AG04450 (cell line): ENCODE measurements at regions not wholly inside any gene's neighbourhood (a gene's known extent, or its start where the extent isn't known, plus 50 kb on each side); places are given as distances from the start of the nearest gene placed in this dataset.

Source experiments
- CTCF ChIA-PET: fragments of 300-600, 350-600 bp; formaldehyde crosslinking; extraction: SDS; loops from one replicate; lab custom pipeline; 2022; ENCODE audit warnings: antibody characterized with exemption, inconsistent platforms; lab: Charles Lee
- POLR2A ChIA-PET: fragments of 350-600 bp; formaldehyde crosslinking; extraction: SDS; loops from one replicate; lab custom pipeline; 2021; ENCODE audit warnings: antibody characterized with exemption, inconsistent platforms; lab: Yijun Ruan, JAX
- DNase-seq: peaks from one replicate; pipeline ENCODE4 v3.0.0-alpha.2; 2011; ENCODE audit warnings: low read depth, low spot score
- H3K27ac ChIP-seq: one replicate; pipeline ENCODE4 v1.5.1; 2012; ENCODE audit warnings: low read depth, low read length, control low read depth
- H3K27me3 ChIP-seq: one replicate; pipeline ENCODE4 v1.6.0; 2012; ENCODE audit warnings: low read length; ENCODE audit not compliant: control insufficient read depth, insufficient read depth
- H3K4me3 ChIP-seq: 2 replicates; pipeline ENCODE4 v1.5.1; 2011; ENCODE audit warnings: mild to moderate bottlenecking, low read depth, low read length, control low read depth
- H3K9me3 ChIP-seq: 2 replicates; pipeline ENCODE4 v1.5.1; 2012; ENCODE audit warnings: low read length; ENCODE audit not compliant: control insufficient read depth, insufficient read depth
- CTCF ChIP-seq: IDR thresholded peaks from 2 replicates; pipeline ENCODE4 v1.5.1; 2011; ENCODE audit warnings: low read depth, low read length, control low read depth, inconsistent platforms

GRCh38 chr9:23557689-23558088, 268.4 kb downstream of the ELAVL2 start:
- H3K27ac ChIP-seq, result no peak overlapping the region
- H3K4me3 ChIP-seq, result no peak overlapping the region
- CTCF ChIA-PET, result no interaction called here
- POLR2A ChIA-PET, result no interaction called here
- H3K9me3 ChIP-seq, result peaks cover 5% of the 10 kb centered on the region; the same call in 1 of the 2 replicates
- H3K27me3 ChIP-seq, result no peaks in the 10 kb centered on the region
- no peak for TF ChIP-seq CTCF
- DNase-seq, result no peak

GRCh38 chr9:23559522-23559921, 266.5 kb downstream of the ELAVL2 start:
- no peak for DNase-seq
- CTCF ChIA-PET, result no interaction called here
- H3K9me3 ChIP-seq, result no peaks in the 10 kb centered on the region; the same call in 1 of the 2 replicates
- POLR2A ChIA-PET, result no interaction called here
- H3K27ac ChIP-seq, result no peak overlapping the region
- no peak for TF ChIP-seq CTCF
- H3K4me3 ChIP-seq, result no peak overlapping the region
- no peaks in the 10 kb centered on the region for H3K27me3 ChIP-seq

- Histone ChIP-seq H3K27ac (no peak overlapping the region), H3K9me3 (no peaks in the 10 kb centered on the region; the same call in 1 of the 2 replicates), H3K27me3 (no peaks in the 10 kb centered on the region), H3K4me3 (no peak overlapping the region)
- ChIA-PET CTCF (no interaction called here), POLR2A (no interaction called here)
- no peak for DNase-seq
- no peak for TF ChIP-seq CTCF
Observed at GRCh38 chr9:23563517-23563916, 262.5 kb downstream of the ELAVL2 start.

- ChIA-PET CTCF (no interaction called here), POLR2A (no interaction called here)
- TF ChIP-seq CTCF, result no peak
Observed at GRCh38 chr9:23567516-23568165, 258.4 kb downstream of the ELAVL2 start.

GRCh38 chr9:23571414-23572104, 254.5 kb downstream of the ELAVL2 start:
- TF ChIP-seq CTCF, result no peak
- DNase-seq, result no peak
- no peak overlapping the region for H3K4me3 ChIP-seq
- ChIA-PET CTCF (no interaction called here), POLR2A (no interaction called here)
- no peaks in the 10 kb centered on the region for H3K9me3 ChIP-seq
- H3K27ac ChIP-seq, result no peak overlapping the region
- no peaks in the 10 kb centered on the region for H3K27me3 ChIP-seq

More at GRCh38 chr9:23567516-23568165, 258.4 kb downstream of the ELAVL2 start:
- H3K9me3 ChIP-seq, result no peaks in the 10 kb centered on the region
- no peak for DNase-seq
- H3K27ac ChIP-seq, result no peak overlapping the region
- H3K4me3 ChIP-seq, result no peak overlapping the region
- H3K27me3 ChIP-seq, result no peaks in the 10 kb centered on the region
